HCT116 (cell line): ENCODE measurements at regions not wholly inside any gene's neighbourhood (a gene's known extent, or its start where the extent isn't known, plus 50 kb on each side); places are given as distances from the start of the nearest gene placed in this dataset.

Source experiments
- ATAC-seq: fragments of 200-7000 bp; cut with Tn5 transposase; 2 replicates; pipeline ENCODE4 v1.9.1; 2020; ENCODE audit warnings: mild to moderate bottlenecking, moderate library complexity
- BruUV-seq: library from RNA; stranded (reverse); fragments of 400-500 nt; replicated peaks from 2 replicates; lab custom pipeline; 2021; lab: Mats Ljungman, UMichigan
- CTCF ChIA-PET: fragments of 300-600 bp; sonication (Branson Sonifier 250); formaldehyde crosslinking; loops from one replicate; lab custom pipeline; 2021; ENCODE audit warnings: antibody characterized with exemption; lab: Charles Lee
- POLR2A ChIA-PET: fragments of 300-600, 350-600 bp; sonication (Branson Sonifier 250); formaldehyde crosslinking; loops from one replicate; lab custom pipeline; 2021; ENCODE audit warnings: antibody characterized with exemption; lab: Charles Lee
- RAD21 ChIA-PET, 2 experiments: fragments of 300-600 bp; sonication (Branson Sonifier 250); formaldehyde crosslinking; loops; one replicate each; lab custom pipeline; 2023; ENCODE audit warnings: low total read pairs in 2 of 2; ENCODE audit not compliant: uncharacterized antibody in 2 of 2, unreplicated experiment in 2 of 2, low non-redundant PET in 1 of 2; lab: Charles Lee
- DNase-seq: peaks from one replicate; pipeline ENCODE4 v3.0.0-alpha.2; 2010; ENCODE audit warnings: low read depth, low spot score
- H2AFZ ChIP-seq: fragments of 200-600 bp; shearing (Covaris generic), sonication (generic); 2 replicates; pipeline ENCODE4 v1.6.1; 2017; ENCODE audit warnings: low read depth, mixed run types, mixed read lengths, antibody characterized with exemption, low read length; ENCODE audit not compliant: poor library complexity, severe bottlenecking
- H3K27ac ChIP-seq: 2 replicates; pipeline ENCODE4 v1.5.1; 2012; ENCODE audit warnings: low read depth, low read length
- H3K27me3 ChIP-seq: fragments of 200-600 bp; sonication (generic); 2 replicates; pipeline ENCODE4 v1.6.1; 2016; ENCODE audit warnings: mixed run types, low read length, mixed read lengths; ENCODE audit not compliant: insufficient read depth
- H3K36me3 ChIP-seq, 2 experiments: fragments of 200-500 bp in 1 of 2; fragments of 200-600 bp in 1 of 2; sonication (Bioruptor generic) in 1 of 2; sonication (generic) in 1 of 2; 2 replicates each; pipeline versions ENCODE4 v1.5.1 to v1.6.1; 2014 to 2016; ENCODE audit warnings: low read length in 2 of 2, inconsistent platforms in 1 of 2, mixed read lengths in 1 of 2, mixed run types in 1 of 2; ENCODE audit not compliant: insufficient read depth in 2 of 2, control insufficient read depth in 1 of 2
- H3K4me1 ChIP-seq, 2 experiments: fragments of 200-600 bp in 1 of 2; sonication (generic) in 1 of 2; 2 replicates each; pipeline versions ENCODE4 v1.5.1 to v1.6.1; 2012 to 2017; ENCODE audit warnings: low read length in 2 of 2, inconsistent platforms in 1 of 2, mild to moderate bottlenecking in 1 of 2, mixed read lengths in 1 of 2, mixed run types in 1 of 2, moderate library complexity in 1 of 2; ENCODE audit not compliant: insufficient read depth in 2 of 2, control insufficient read depth in 1 of 2
- H3K4me2 ChIP-seq: fragments of 200-600 bp; sonication (generic); 2 replicates; pipeline ENCODE4 v1.6.1; 2017; ENCODE audit warnings: mixed run types, low read length, mixed read lengths
- H3K4me3 ChIP-seq, 2 experiments: fragments of 200-600 bp in 1 of 2; sonication (generic) in 1 of 2; replicated peaks in 1 of 2; 2 replicates each; pipeline ENCODE4 v1.5.1; 2011 to 2016; ENCODE audit warnings: low read length in 2 of 2, control low read depth in 1 of 2, low read depth in 1 of 2, mild to moderate bottlenecking in 1 of 2, mixed read lengths in 1 of 2, mixed run types in 1 of 2
- H3K79me2 ChIP-seq: fragments of 200-600 bp; sonication (generic); 2 replicates; pipeline ENCODE4 v1.6.1; 2017; ENCODE audit warnings: mild to moderate bottlenecking, mixed run types, low read length, moderate library complexity, mixed read lengths; ENCODE audit not compliant: insufficient read depth
- H3K9ac ChIP-seq: fragments of 200-600 bp; sonication (generic); 2 replicates; pipeline ENCODE4 v1.6.1; 2016; ENCODE audit warnings: low read length, mixed read lengths
- H3K9me2 ChIP-seq: fragments of 200-600 bp; sonication (generic), shearing (Covaris generic); 2 replicates; pipeline ENCODE4 v1.6.1; 2017; ENCODE audit warnings: mixed run types, mild to moderate bottlenecking, moderate library complexity; ENCODE audit not compliant: insufficient read depth
- H3K9me3 ChIP-seq, 2 experiments: fragments of 200-500 bp in 1 of 2; fragments of 200-600 bp in 1 of 2; sonication (Bioruptor generic) in 1 of 2; sonication (generic) in 1 of 2; 2 replicates each; pipeline ENCODE4 v1.6.1; 2014 to 2017; ENCODE audit warnings: low read length in 2 of 2, mixed read lengths in 2 of 2, inconsistent platforms in 1 of 2, low read depth in 1 of 2, mild to moderate bottlenecking in 1 of 2, mixed run types in 1 of 2, moderate library complexity in 1 of 2; ENCODE audit not compliant: control insufficient read depth in 1 of 2, insufficient read depth in 1 of 2
- H4K20me1 ChIP-seq: fragments of 200-600 bp; sonication (generic), shearing (Covaris generic); 2 replicates; pipeline ENCODE4 v1.6.1; 2017; ENCODE audit warnings: mixed run types, mild to moderate bottlenecking, moderate library complexity; ENCODE audit not compliant: insufficient read depth
- ATF3 ChIP-seq: IDR thresholded peaks from 2 replicates; pipeline ENCODE4 v1.6.1; 2012
- CTCF ChIP-seq, 3 experiments: fragments of 200-600 bp in 1 of 3; sonication (generic) in 1 of 3; IDR thresholded peaks in 2 of 3; conservative IDR thresholded peaks in 1 of 3; 2 replicates each; pipeline ENCODE4 v1.5.1; 2012 to 2017; ENCODE audit warnings: low read depth in 2 of 3, low read length in 2 of 3, antibody characterized with exemption in 1 of 3, borderline replicate concordance in 1 of 3, control low read depth in 1 of 3, mild to moderate bottlenecking in 1 of 3, mixed read lengths in 1 of 3, mixed run types in 1 of 3, moderate library complexity in 1 of 3; ENCODE audit not compliant: insufficient read depth in 1 of 3
- EZH2 ChIP-seq: fragments of 200-600 bp; sonication (generic); IDR thresholded peaks from 2 replicates; pipeline ENCODE4 v1.6.1; 2017; ENCODE audit warnings: antibody characterized with exemption, mixed run types
- FOSL1 ChIP-seq: IDR thresholded peaks from 2 replicates; pipeline ENCODE4 v1.6.1; 2012; ENCODE audit warnings: low read depth
- MAX ChIP-seq: IDR thresholded peaks from 2 replicates; pipeline ENCODE4 v1.6.1; 2012
- RAD21 ChIP-seq: IDR thresholded peaks from 2 replicates; pipeline ENCODE4 v1.6.1; 2012; ENCODE audit warnings: low read depth, mild to moderate bottlenecking
- REST ChIP-seq: IDR thresholded peaks from 2 replicates; pipeline ENCODE4 v1.6.1; 2012; ENCODE audit warnings: low read depth
- TCF7L2 ChIP-seq: IDR thresholded peaks from 2 replicates; pipeline ENCODE4 v1.7.0; 2011; ENCODE audit warnings: borderline replicate concordance, inconsistent platforms; ENCODE audit not compliant: insufficient read depth, insufficient read length; ENCODE audit errors: extremely low read depth
- YY1 ChIP-seq: IDR thresholded peaks from 2 replicates; pipeline ENCODE4 v1.6.1; 2011; ENCODE audit warnings: low read length, low read depth, moderate library complexity, mild to moderate bottlenecking; ENCODE audit not compliant: insufficient replicate concordance; ENCODE audit errors: extremely low read depth
- ZNF274 ChIP-seq: fragments of 200-500 bp; sonication (Bioruptor generic); IDR thresholded peaks from 2 replicates; pipeline ENCODE4 v1.6.1; 2014; ENCODE audit warnings: mild to moderate bottlenecking, low read depth, low read length, inconsistent platforms
- intact Hi-C: fragments of 100-400 bp; cut with micrococcal nuclease; formaldehyde crosslinking; loops from 2 replicates; pipeline ENCODE4 v1.10.0; 2022

- ChIA-PET POLR2A (no interaction called here), CTCF (interaction anchor here (0.7 to 1.5 kb wide), 14 partner anchors 9 to 495 kb away, joined by 3 to 11 read pairs (median 4); no protein-coding TSS in a partner anchor), RAD21 (no interaction called here)
- no peaks in the 10 kb centered on the region for H4K20me1 ChIP-seq
- no peaks in the 10 kb centered on the region for H3K27me3 ChIP-seq
- H3K9me3 ChIP-seq: no peaks in the 10 kb centered on the region
- H3K79me2 ChIP-seq: no peaks in the 10 kb centered on the region
- TF ChIP-seq MAX (no peak), YY1 (peak; percentile 83), CTCF (IDR thresholded peaks at IDR 0.05 in 2 of 3, conservative IDR thresholded peaks at IDR 0.05 in 1 of 3; ENCODE audit: borderline replicate concordance in 1 of 3, insufficient read depth in 1 of 3, low read depth in 2 of 3, low read length in 2 of 3) (peak; percentile 42 to 76 (median 75); a peak in 5 of 6 replicates), ATF3 (no peak), RAD21 (peak; percentile 59)
- no TSS peak for BruUV-seq
- no peaks in the 10 kb centered on the region for H3K36me3 ChIP-seq
- peak; percentile 97 for ATAC-seq
- peak; percentile 34 for DNase-seq
- intact Hi-C loops: no loop called here
- H2AFZ ChIP-seq: peak overlapping the region; percentile 40
- no peaks in the 10 kb centered on the region for H3K9me2 ChIP-seq
- no peaks in the 10 kb centered on the region for H3K4me1 ChIP-seq
- H3K4me2 ChIP-seq: no peak overlapping the region
- no peak overlapping the region for H3K27ac ChIP-seq
- H3K4me3 ChIP-seq: no peak overlapping the region
- H3K9ac ChIP-seq: no peak overlapping the region
Measured at GRCh38 chr2:121897335-121897970, 142.0 kb downstream of the TSN start.

- Histone ChIP-seq H3K27ac (no peak overlapping the region), H3K9me2 (no peaks in the 10 kb centered on the region), H4K20me1 (no peaks in the 10 kb centered on the region), H3K27me3 (no peaks in the 10 kb centered on the region; the same call in 1 of the 2 replicates), H3K4me2 (no peak overlapping the region), H3K4me1 (no peaks in the 10 kb centered on the region), H3K79me2 (no peaks in the 10 kb centered on the region), H3K36me3 (no peaks in the 10 kb centered on the region), H2AFZ (no peak overlapping the region), H3K9ac (no peak overlapping the region), H3K4me3 (no peak overlapping the region), H3K9me3 (no peaks in the 10 kb centered on the region)
- CTCF ChIA-PET: interaction anchor here (0.9 kb wide), 1 partner anchor 70 kb away, joined by 6 read pairs; no protein-coding TSS in a partner anchor
- intact Hi-C loops: no loop called here
- RAD21 ChIA-PET: no interaction called here
- ATAC-seq (no peak), DNase-seq (no peak)
- POLR2A ChIA-PET: no interaction called here
- TF ChIP-seq ZNF274 (no peak), TCF7L2 (no peak), FOSL1 (no peak), REST (no peak), EZH2 (no peak)
- no TSS peak for BruUV-seq
Measured at GRCh38 chr2:121898483-121898882, 143.0 kb downstream of the TSN start.
